Activated naive CD4-positive, alpha-beta T cell treated with anti-CD3 and anti-CD28 coated beads for 36 hours (primary cell): ENCODE measurements at regions not wholly inside any gene's neighbourhood (a gene's known extent, or its start where the extent isn't known, plus 50 kb on each side); places are given as distances from the start of the nearest gene placed in this dataset.

ENCODE experiments used
- CTCF ChIA-PET: fragments of 350-600 bp; sonication (Branson Sonifier 250); formaldehyde crosslinking; loops from one replicate; lab custom pipeline; 2021; ENCODE audit warnings: antibody characterized with exemption; lab: Charles Lee
- DNase-seq: peaks from one replicate; pipeline ENCODE4 v3.0.0-alpha.2; 2020
- H3K27ac Mint-ChIP-seq: one replicate; pipeline ENCODE4 v1.8.0; 2021; ENCODE audit warnings: mild to moderate bottlenecking, mixed read lengths
- H3K27me3 Mint-ChIP-seq: one replicate; pipeline ENCODE4 v1.8.0; 2021; ENCODE audit warnings: low read depth, mixed read lengths
- H3K36me3 Mint-ChIP-seq: one replicate; pipeline ENCODE4 v1.8.0; 2021; ENCODE audit warnings: low read depth, mixed read lengths
- H3K4me1 Mint-ChIP-seq: one replicate; pipeline ENCODE4 v1.8.0; 2021; ENCODE audit warnings: low read depth, mixed read lengths
- H3K4me3 Mint-ChIP-seq: one replicate; pipeline ENCODE4 v1.8.0; 2021; ENCODE audit warnings: mild to moderate bottlenecking, moderate library complexity, mixed read lengths
- H3K9me3 Mint-ChIP-seq: one replicate; pipeline ENCODE4 v1.8.0; 2021; ENCODE audit warnings: mixed read lengths
- intact Hi-C: fragments of 100-400 bp; cut with micrococcal nuclease; formaldehyde crosslinking; loops from one replicate; pipeline ENCODE4 v1.15.1; 2023

- no peaks in the 10 kb centered on the region for H3K9me3 Mint-ChIP-seq
- CTCF ChIA-PET, result no interaction called here
Measured at GRCh38 chr19:28425046-28425931, 787.7 kb downstream of the UQCRFS1 start.

GRCh38 chr19:28424662-28425045 lies 788.3 kb downstream of the UQCRFS1 start:
- Mint-ChIP-seq H3K36me3 (no peaks in the 10 kb centered on the region), H3K4me1 (no peaks in the 10 kb centered on the region), H3K27me3 (peaks cover 5% of the 10 kb centered on the region), H3K4me3 (no peak overlapping the region), H3K9me3 (no peaks in the 10 kb centered on the region), H3K27ac (no peak overlapping the region)
- intact Hi-C loops, result no loop called here
- no peak for DNase-seq
- CTCF ChIA-PET, result no interaction called here

More at GRCh38 chr19:28425046-28425931, 787.7 kb downstream of the UQCRFS1 start:
- DNase-seq, result no peak
- peaks cover 5% of the 10 kb centered on the region for H3K27me3 Mint-ChIP-seq
- H3K27ac Mint-ChIP-seq, result no peak overlapping the region
- no peaks in the 10 kb centered on the region for H3K4me1 Mint-ChIP-seq
- H3K4me3 Mint-ChIP-seq, result no peak overlapping the region
- intact Hi-C loops, result no loop called here
- no peaks in the 10 kb centered on the region for H3K36me3 Mint-ChIP-seq

DNA sequence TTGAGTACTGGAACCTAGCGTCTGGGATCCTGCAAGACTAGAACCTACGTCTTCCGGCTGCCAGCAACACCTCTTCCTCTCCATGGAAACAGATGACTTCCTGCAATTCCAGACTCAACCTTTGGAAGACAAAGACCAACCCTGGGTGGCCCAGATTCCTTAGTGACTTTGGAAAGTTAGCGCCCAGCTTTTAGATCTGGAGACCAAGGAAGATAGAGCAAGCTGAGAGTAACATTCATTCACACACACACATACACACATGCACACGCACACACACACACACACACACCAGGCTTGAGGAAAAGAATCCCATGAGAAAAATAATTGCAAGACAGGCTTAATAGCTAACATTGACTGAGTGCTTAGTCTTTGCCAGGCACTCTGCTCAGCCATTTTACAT lies 788.9 kb downstream of the UQCRFS1 start:
- H3K27ac Mint-ChIP-seq, result no peak overlapping the region
- CTCF ChIA-PET, result no interaction called here

DNA sequence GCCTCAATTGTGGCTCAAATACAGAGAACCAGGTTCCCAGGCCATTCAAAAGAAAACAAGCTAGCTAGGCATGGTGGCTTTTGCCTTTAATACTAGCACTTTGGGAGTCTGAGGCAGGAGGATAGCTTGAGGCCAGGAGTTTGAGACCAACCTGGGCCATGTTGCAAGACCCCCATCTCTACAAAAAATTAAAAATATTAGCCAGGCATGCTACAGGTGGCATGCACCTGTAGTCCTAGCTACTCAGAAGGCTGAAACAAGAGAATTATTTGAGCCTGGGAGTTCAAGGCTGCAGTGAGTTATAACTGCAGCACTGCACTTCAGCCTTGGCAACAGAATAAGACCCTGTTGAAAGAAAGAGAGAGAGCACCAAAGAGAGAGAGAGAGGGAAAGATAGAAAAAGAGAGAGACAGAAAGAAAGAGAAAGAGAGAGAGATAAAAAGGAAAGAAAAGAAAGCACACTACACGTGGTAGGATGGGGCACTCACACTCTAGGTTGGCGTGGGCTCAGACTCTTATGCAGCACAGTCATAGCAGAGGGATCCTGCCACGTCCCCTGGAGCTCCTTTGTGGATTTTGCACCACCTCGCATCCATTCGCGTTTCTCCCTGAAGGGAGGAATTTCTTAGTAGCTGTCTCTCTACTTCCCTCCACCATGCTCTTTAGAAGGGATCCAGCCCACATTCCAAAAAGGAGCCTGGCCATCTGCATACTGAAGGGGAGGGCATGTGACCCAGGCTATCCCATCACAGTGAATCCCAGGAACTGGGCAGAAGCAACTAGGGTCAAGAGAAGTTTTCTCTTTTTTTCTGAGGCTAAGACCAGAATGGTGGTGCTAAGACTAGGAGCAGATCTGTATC lies 789.9 kb downstream of the UQCRFS1 start:
- Mint-ChIP-seq H3K9me3 (no peaks in the 10 kb centered on the region), H3K27ac (no peak overlapping the region), H3K4me3 (no peak overlapping the region), H3K27me3 (peaks cover 5% of the 10 kb centered on the region), H3K36me3 (no peaks in the 10 kb centered on the region), H3K4me1 (no peaks in the 10 kb centered on the region)
- CTCF ChIA-PET, result no interaction called here
- DNase-seq, result no peak
- intact Hi-C loops, result no loop called here

More for the DNA sequence above, 788.9 kb downstream of the UQCRFS1 start:
- no peaks in the 10 kb centered on the region for H3K36me3 Mint-ChIP-seq
- no peaks in the 10 kb centered on the region for H3K9me3 Mint-ChIP-seq
- peaks cover 5% of the 10 kb centered on the region for H3K27me3 Mint-ChIP-seq
- no peaks in the 10 kb centered on the region for H3K4me1 Mint-ChIP-seq
- DNase-seq, result no peak
- intact Hi-C loops, result no loop called here
- H3K4me3 Mint-ChIP-seq, result no peak overlapping the region

DNA sequence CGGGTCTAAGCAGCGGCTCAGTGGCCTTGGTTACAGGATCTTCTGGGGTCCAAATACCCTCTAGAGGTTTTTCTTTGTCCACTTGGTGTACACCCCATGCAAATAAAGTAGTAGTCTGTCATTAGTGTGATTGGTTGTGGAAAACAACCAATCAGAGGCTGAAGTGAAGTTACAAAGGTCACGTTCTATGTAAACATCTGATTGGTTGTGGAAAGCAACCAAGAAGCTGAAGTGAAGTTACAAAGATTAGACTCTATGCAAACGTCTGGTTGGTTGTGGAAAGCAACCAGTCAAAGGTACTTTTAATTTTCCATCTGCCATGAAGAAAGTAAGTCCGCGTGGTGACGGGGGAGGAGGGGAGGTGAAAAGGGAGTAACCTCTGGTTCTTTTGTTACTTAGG lies 790.9 kb downstream of the UQCRFS1 start:
- no peaks in the 10 kb centered on the region for H3K4me1 Mint-ChIP-seq
- no peak for DNase-seq
- H3K4me3 Mint-ChIP-seq, result no peak overlapping the region
- peaks cover under 1% of the 10 kb centered on the region for H3K9me3 Mint-ChIP-seq
- intact Hi-C loops, result no loop called here
- peaks cover 4% of the 10 kb centered on the region for H3K27me3 Mint-ChIP-seq
- H3K27ac Mint-ChIP-seq, result no peak overlapping the region
- CTCF ChIA-PET, result no interaction called here
- no peaks in the 10 kb centered on the region for H3K36me3 Mint-ChIP-seq

DNA sequence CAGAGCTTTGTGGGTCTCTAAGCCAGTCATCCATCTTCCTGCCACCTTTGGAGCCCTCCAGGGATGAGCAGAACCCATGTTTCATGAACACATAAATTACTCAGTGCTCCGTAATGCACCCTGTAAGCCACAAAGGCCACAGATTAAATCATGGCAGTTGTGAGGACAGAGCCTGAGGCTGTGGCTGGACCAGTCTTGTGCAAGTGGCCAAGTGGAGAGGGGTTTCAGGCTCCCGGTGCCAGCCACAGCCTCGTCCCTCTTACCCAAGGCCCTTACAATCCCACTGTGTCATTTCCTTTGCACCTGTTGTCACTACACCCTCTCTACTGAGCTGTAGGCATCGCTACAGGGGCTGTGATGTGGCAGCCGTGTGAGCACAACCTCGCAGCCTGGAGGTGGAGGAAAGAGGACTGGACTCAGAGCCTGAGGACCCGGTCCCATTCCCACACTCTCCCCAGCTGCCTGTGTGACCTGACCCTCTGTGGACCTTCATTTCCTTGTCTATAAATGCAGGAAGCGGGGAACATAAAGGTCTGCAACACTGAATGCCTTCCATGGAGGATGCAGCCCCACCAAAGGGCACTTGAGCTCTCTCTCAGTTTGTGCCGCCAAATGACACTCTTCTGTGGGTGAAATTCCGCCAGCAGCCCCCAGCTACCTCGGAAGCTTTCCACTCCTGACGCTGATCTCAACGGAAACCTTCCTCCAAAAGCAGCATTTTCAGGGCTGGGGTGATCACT lies 792.0 kb downstream of the UQCRFS1 start:
- peaks cover 3% of the 10 kb centered on the region for H3K9me3 Mint-ChIP-seq
- peaks cover 2% of the 10 kb centered on the region for H3K27me3 Mint-ChIP-seq
- no peak overlapping the region for H3K27ac Mint-ChIP-seq
- H3K4me3 Mint-ChIP-seq, result no peak overlapping the region
- CTCF ChIA-PET, result no interaction called here
- no peak for DNase-seq
- H3K4me1 Mint-ChIP-seq, result no peaks in the 10 kb centered on the region
- H3K36me3 Mint-ChIP-seq, result no peaks in the 10 kb centered on the region
- intact Hi-C loops, result no loop called here

DNA sequence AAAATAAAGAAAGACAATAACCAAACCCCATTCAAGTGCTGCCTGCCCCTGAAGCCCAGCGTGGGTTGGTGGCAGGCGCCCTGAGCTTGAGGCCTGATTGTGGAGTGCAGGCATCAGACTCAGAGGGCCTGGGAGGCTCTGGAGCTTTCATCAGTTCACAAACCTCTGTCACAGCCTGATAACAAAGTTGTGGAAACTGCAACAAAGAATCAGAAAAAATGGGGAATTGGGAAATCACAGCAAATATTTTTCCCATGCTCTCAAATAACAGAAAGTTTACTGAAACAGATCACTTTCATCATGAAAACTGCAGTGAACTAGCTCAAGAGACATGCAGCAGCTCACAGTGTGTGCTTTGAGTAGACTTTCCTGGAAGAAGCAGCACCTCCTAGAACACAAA lies 793.6 kb downstream of the UQCRFS1 start:
- Mint-ChIP-seq H3K9me3 (peaks cover 4% of the 10 kb centered on the region), H3K27me3 (no peaks in the 10 kb centered on the region), H3K27ac (no peak overlapping the region), H3K36me3 (no peaks in the 10 kb centered on the region), H3K4me3 (no peak overlapping the region), H3K4me1 (no peaks in the 10 kb centered on the region)
- CTCF ChIA-PET, result interaction anchor here (1.5 kb wide), 1 partner anchor 460 kb away, joined by 3 read pairs; no protein-coding TSS in a partner anchor
- DNase-seq, result no peak
- intact Hi-C loops, result no loop called here

GRCh38 chr19:28417361-28417760 lies 795.6 kb downstream of the UQCRFS1 start:
- Mint-ChIP-seq H3K4me3 (no peak overlapping the region), H3K36me3 (no peaks in the 10 kb centered on the region), H3K4me1 (no peaks in the 10 kb centered on the region), H3K9me3 (peaks cover 4% of the 10 kb centered on the region), H3K27ac (no peak overlapping the region), H3K27me3 (no peaks in the 10 kb centered on the region)
- intact Hi-C loops, result no loop called here
- DNase-seq, result no peak
- CTCF ChIA-PET, result no interaction called here

GRCh38 chr19:28416245-28416644 lies 796.7 kb downstream of the UQCRFS1 start:
- CTCF ChIA-PET, result no interaction called here
- H3K9me3 Mint-ChIP-seq, result peaks cover 4% of the 10 kb centered on the region
- no peak overlapping the region for H3K4me3 Mint-ChIP-seq
- H3K27me3 Mint-ChIP-seq, result no peaks in the 10 kb centered on the region
- no peaks in the 10 kb centered on the region for H3K4me1 Mint-ChIP-seq
- H3K36me3 Mint-ChIP-seq, result no peaks in the 10 kb centered on the region
- intact Hi-C loops, result no loop called here
- no peak overlapping the region for H3K27ac Mint-ChIP-seq
- DNase-seq, result no peak

GRCh38 chr19:28414748-28415147 lies 798.2 kb downstream of the UQCRFS1 start:
- CTCF ChIA-PET, result no interaction called here
- intact Hi-C loops, result no loop called here
- no peak overlapping the region for H3K27ac Mint-ChIP-seq
- no peak overlapping the region for H3K4me3 Mint-ChIP-seq
- peaks cover 4% of the 10 kb centered on the region for H3K9me3 Mint-ChIP-seq
- no peak for DNase-seq
- no peaks in the 10 kb centered on the region for H3K36me3 Mint-ChIP-seq
- H3K4me1 Mint-ChIP-seq, result no peaks in the 10 kb centered on the region
- H3K27me3 Mint-ChIP-seq, result no peaks in the 10 kb centered on the region

GRCh38 chr19:28409859-28410258 lies 803.1 kb downstream of the UQCRFS1 start:
- Mint-ChIP-seq H3K27me3 (peaks cover 9% of the 10 kb centered on the region), H3K36me3 (no peaks in the 10 kb centered on the region), H3K9me3 (no peaks in the 10 kb centered on the region), H3K4me1 (no peaks in the 10 kb centered on the region), H3K4me3 (no peak overlapping the region), H3K27ac (no peak overlapping the region)
- CTCF ChIA-PET, result no interaction called here
- intact Hi-C loops, result no loop called here
- DNase-seq, result no peak

DNA sequence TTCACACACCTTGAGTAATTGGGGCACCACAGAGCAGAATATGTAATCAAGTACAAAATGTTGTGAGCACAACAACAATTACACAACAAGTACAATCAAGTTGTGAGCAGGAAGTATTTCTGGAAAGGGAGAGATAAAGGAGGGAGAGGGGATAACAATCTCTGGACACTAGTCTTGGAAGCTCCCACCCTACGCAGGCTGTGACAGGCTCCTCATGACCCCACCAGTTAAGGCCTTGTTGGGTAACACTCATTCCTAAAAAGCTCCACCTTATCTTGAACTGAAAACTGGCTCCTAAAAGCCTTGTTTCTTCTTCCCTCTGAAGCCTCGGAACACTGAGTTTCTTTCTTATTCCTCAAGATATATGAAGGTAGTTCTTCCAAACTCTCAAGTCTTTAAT lies 806.0 kb downstream of the UQCRFS1 start:
- Mint-ChIP-seq H3K27ac (no peak overlapping the region), H3K27me3 (peaks cover 9% of the 10 kb centered on the region), H3K4me3 (no peak overlapping the region), H3K36me3 (no peaks in the 10 kb centered on the region), H3K9me3 (no peaks in the 10 kb centered on the region), H3K4me1 (no peaks in the 10 kb centered on the region)
- no peak for DNase-seq
- intact Hi-C loops, result no loop called here
- CTCF ChIA-PET, result no interaction called here
